ENCODE measurements at regions not wholly inside any gene's neighbourhood (a gene's known extent, or its start where the extent isn't known, plus 50 kb on each side); places are given as distances from the start of the nearest gene placed in this dataset.

GRCh38 chr18:64270608-64271007 is 121.7 kb upstream of the LINC00305 start:
- H3K27ac ChIP-seq = no peak overlapping the region

GRCh38 chr18:64270121-64270520 is 121.2 kb upstream of the LINC00305 start:
- no peaks in the 10 kb centered on the region for H3K9me3 ChIP-seq
- no peaks in the 10 kb centered on the region for H3K4me1 ChIP-seq (ENCODE audit: control insufficient read depth in 1 of 2, insufficient read depth in 1 of 2, low read depth in 1 of 2, low read length in 1 of 2)
- H3K4me3 ChIP-seq (ENCODE audit: low read depth in 1 of 2, low read length in 1 of 2) = no peak overlapping the region
- H3K36me3 ChIP-seq = no peaks in the 10 kb centered on the region
- H3K27ac ChIP-seq = no peak overlapping the region
- TF ChIP-seq CTCF (IDR thresholded peaks at IDR 0.05) = no peak
- no peaks in the 10 kb centered on the region for H3K27me3 ChIP-seq

More at GRCh38 chr18:64270608-64271007, 121.7 kb upstream of the LINC00305 start:
- Histone ChIP-seq H3K4me1 (ENCODE audit: control insufficient read depth in 1 of 2, insufficient read depth in 1 of 2, low read depth in 1 of 2, low read length in 1 of 2) (no peaks in the 10 kb centered on the region), H3K9me3 (no peaks in the 10 kb centered on the region), H3K27me3 (no peaks in the 10 kb centered on the region), H3K4me3 (ENCODE audit: low read depth in 1 of 2, low read length in 1 of 2) (no peak overlapping the region), H3K36me3 (no peaks in the 10 kb centered on the region)
- no peak for TF ChIP-seq CTCF (IDR thresholded peaks at IDR 0.05)

GRCh38 chr18:64264171-64264570 is 115.3 kb upstream of the LINC00305 start:
- H3K4me3 ChIP-seq (ENCODE audit: low read depth in 1 of 2, low read length in 1 of 2) = no peak overlapping the region
- no peaks in the 10 kb centered on the region for H3K27me3 ChIP-seq
- H3K9me3 ChIP-seq = no peaks in the 10 kb centered on the region
- no peaks in the 10 kb centered on the region for H3K4me1 ChIP-seq (ENCODE audit: control insufficient read depth in 1 of 2, insufficient read depth in 1 of 2, low read depth in 1 of 2, low read length in 1 of 2)
- no peak for TF ChIP-seq CTCF (IDR thresholded peaks at IDR 0.05)
- H3K36me3 ChIP-seq = no peaks in the 10 kb centered on the region
- H3K27ac ChIP-seq = no peak overlapping the region

- no peak for TF ChIP-seq CTCF (IDR thresholded peaks at IDR 0.05)
- H3K36me3 ChIP-seq = no peaks in the 10 kb centered on the region
- H3K27me3 ChIP-seq = no peaks in the 10 kb centered on the region
- no peak overlapping the region for H3K27ac ChIP-seq
- H3K4me1 ChIP-seq (ENCODE audit: control insufficient read depth in 1 of 2, insufficient read depth in 1 of 2, low read depth in 1 of 2, low read length in 1 of 2) = no peaks in the 10 kb centered on the region
- no peaks in the 10 kb centered on the region for H3K9me3 ChIP-seq
- H3K4me3 ChIP-seq (ENCODE audit: low read depth in 1 of 2, low read length in 1 of 2) = no peak overlapping the region
Measured at GRCh38 chr18:64260810-64261209, 111.9 kb upstream of the LINC00305 start.

GRCh38 chr18:64259871-64260270 is 111.0 kb upstream of the LINC00305 start:
- no peak for TF ChIP-seq CTCF (IDR thresholded peaks at IDR 0.05)
- H3K36me3 ChIP-seq = no peaks in the 10 kb centered on the region
- no peaks in the 10 kb centered on the region for H3K4me1 ChIP-seq (ENCODE audit: control insufficient read depth in 1 of 2, insufficient read depth in 1 of 2, low read depth in 1 of 2, low read length in 1 of 2)
- no peaks in the 10 kb centered on the region for H3K27me3 ChIP-seq
- H3K4me3 ChIP-seq (ENCODE audit: low read depth in 1 of 2, low read length in 1 of 2) = no peak overlapping the region
- H3K9me3 ChIP-seq = no peaks in the 10 kb centered on the region
- no peak overlapping the region for H3K27ac ChIP-seq

- H3K27me3 ChIP-seq = no peaks in the 10 kb centered on the region
- no peaks in the 10 kb centered on the region for H3K36me3 ChIP-seq
- no peaks in the 10 kb centered on the region for H3K4me1 ChIP-seq (ENCODE audit: control insufficient read depth in 1 of 2, insufficient read depth in 1 of 2, low read depth in 1 of 2, low read length in 1 of 2)
- TF ChIP-seq CTCF (IDR thresholded peaks at IDR 0.05) = no peak
- no peaks in the 10 kb centered on the region for H3K9me3 ChIP-seq
- no peak overlapping the region for H3K4me3 ChIP-seq (ENCODE audit: low read depth in 1 of 2, low read length in 1 of 2)
- no peak overlapping the region for H3K27ac ChIP-seq
Measured at GRCh38 chr18:64258111-64258650, 109.3 kb upstream of the LINC00305 start.
